CD4-positive, alpha-beta T cell treated with Interleukin-21 for 1 hour (primary cell): ENCODE measurements at regions not wholly inside any gene's neighbourhood (a gene's known extent, or its start where the extent isn't known, plus 50 kb on each side); places are given as distances from the start of the nearest gene placed in this dataset.

ENCODE experiments used
- DNase-seq: peaks from one replicate; pipeline ENCODE4 v3.0.0-alpha.2; 2020

GRCh38 chr10:10830293-10830986 is 187.2 kb upstream of the CELF2 start:
- DNase-seq = no peak

GRCh38 chr10:10831085-10831484 is 186.6 kb upstream of the CELF2 start:
- no peak for DNase-seq

- DNase-seq = no peak
Measured at GRCh38 chr10:10833955-10834354, 183.7 kb upstream of the CELF2 start.

- DNase-seq = no peak
Measured at GRCh38 chr10:10844251-10844650, 173.4 kb upstream of the CELF2 start.

- DNase-seq = no peak
Measured at GRCh38 chr10:10845185-10845584, 172.5 kb upstream of the CELF2 start.

GRCh38 chr10:10845826-10846503 is 171.7 kb upstream of the CELF2 start:
- DNase-seq = no peak

- no peak for DNase-seq
Measured at GRCh38 chr10:10846504-10846900, 171.2 kb upstream of the CELF2 start.

- DNase-seq = no peak
Measured at GRCh38 chr10:10847387-10847786, 170.3 kb upstream of the CELF2 start.

- no peak for DNase-seq
Measured at GRCh38 chr10:10848488-10849111, 169.1 kb upstream of the CELF2 start.

- no peak for DNase-seq
Measured at GRCh38 chr10:10849306-10849705, 168.4 kb upstream of the CELF2 start.

- no peak for DNase-seq
Measured at GRCh38 chr10:10850214-10850613, 167.5 kb upstream of the CELF2 start.

- no peak for DNase-seq
Measured at GRCh38 chr10:10852464-10852863, 165.2 kb upstream of the CELF2 start.

- DNase-seq = no peak
Measured at GRCh38 chr10:10853954-10854353, 163.7 kb upstream of the CELF2 start.

GRCh38 chr10:10854725-10855124 is 162.9 kb upstream of the CELF2 start:
- no peak for DNase-seq

- no peak for DNase-seq
Measured at GRCh38 chr10:10855151-10855581, 162.5 kb upstream of the CELF2 start.

GRCh38 chr10:10860455-10860976 is 157.2 kb upstream of the CELF2 start:
- no peak for DNase-seq

- DNase-seq = no peak
Measured at GRCh38 chr10:10865303-10865702, 152.4 kb upstream of the CELF2 start.

GRCh38 chr10:10865913-10866312 is 151.8 kb upstream of the CELF2 start:
- DNase-seq = no peak

- no peak for DNase-seq
Measured at GRCh38 chr10:10869592-10869991, 148.1 kb upstream of the CELF2 start.

GRCh38 chr10:10870523-10871241 is 147.0 kb upstream of the CELF2 start:
- DNase-seq = no peak

GRCh38 chr10:10871352-10871751 is 146.3 kb upstream of the CELF2 start:
- DNase-seq = no peak

GRCh38 chr10:10872035-10872673 is 145.5 kb upstream of the CELF2 start:
- no peak for DNase-seq

- no peak for DNase-seq
Measured at GRCh38 chr10:10872764-10873163, 144.9 kb upstream of the CELF2 start.
